PC-9 (cell line): ENCODE measurements at regions not wholly inside any gene's neighbourhood (a gene's known extent, or its start where the extent isn't known, plus 50 kb on each side); places are given as distances from the start of the nearest gene placed in this dataset.

ENCODE experiments used
- BruUV-seq: library from RNA; stranded (reverse); fragments of 400-500 nt; replicated peaks from 2 replicates; lab custom pipeline; 2021; lab: Mats Ljungman, UMichigan
- CTCF ChIA-PET: fragments of 300-600 bp; sonication (Branson Sonifier 250); formaldehyde crosslinking; loops from one replicate; lab custom pipeline; 2022; ENCODE audit warnings: antibody characterized with exemption; lab: Charles Lee
- POLR2A ChIA-PET: fragments of 300-600 bp; sonication (Branson Sonifier 250); formaldehyde crosslinking; loops from one replicate; lab custom pipeline; 2022; ENCODE audit warnings: antibody characterized with exemption; ENCODE audit not compliant: unreplicated experiment; lab: Charles Lee
- DNase-seq, 2 experiments: peaks; one replicate each; pipeline versions ENCODE4 v3.0.0 to v3.0.0-alpha.2; 2015 to 2022; ENCODE audit warnings: mixed read lengths in 1 of 2
- H2AFZ ChIP-seq: fragments of 200-600 bp; sonication (generic); 2 replicates; pipeline ENCODE4 v1.8.1; 2017; ENCODE audit warnings: antibody characterized with exemption
- H3F3A ChIP-seq: fragments of 200-600 bp; sonication (generic); 2 replicates; pipeline ENCODE4 v1.8.1; 2017; ENCODE audit warnings: antibody characterized with exemption, mild to moderate bottlenecking, low read depth; ENCODE audit not compliant: insufficient read depth
- H3K27ac ChIP-seq: fragments of 200-600 bp; sonication (generic); 2 replicates; pipeline ENCODE4 v1.6.1; 2016; ENCODE audit warnings: mixed run types
- H3K27me3 ChIP-seq: fragments of 200-600 bp; sonication (generic); 2 replicates; pipeline ENCODE4 v1.6.1; 2016; ENCODE audit warnings: low read depth, mixed run types; ENCODE audit not compliant: insufficient read depth
- H3K36me3 ChIP-seq: fragments of 200-600 bp; sonication (generic); 2 replicates; pipeline ENCODE4 v1.6.1; 2016; ENCODE audit warnings: low read depth, mixed run types
- H3K4me1 ChIP-seq: fragments of 200-600 bp; sonication (generic); replicated peaks from 2 replicates; pipeline ENCODE4 v1.6.1; 2016; ENCODE audit warnings: mixed run types; ENCODE audit not compliant: insufficient read depth
- H3K4me2 ChIP-seq: fragments of 200-600 bp; sonication (generic); 2 replicates; pipeline ENCODE4 v1.6.1; 2017; ENCODE audit warnings: mixed run types
- H3K4me3 ChIP-seq: fragments of 200-600 bp; sonication (generic); 2 replicates; pipeline ENCODE4 v1.6.1; 2016; ENCODE audit warnings: mixed run types
- H3K79me2 ChIP-seq: fragments of 200-600 bp; sonication (generic); 2 replicates; pipeline ENCODE4 v1.6.1; 2017; ENCODE audit warnings: low read depth, mixed run types
- H3K9me2 ChIP-seq: fragments of 200-600 bp; sonication (generic); 2 replicates; pipeline ENCODE4 v1.8.1; 2017; ENCODE audit warnings: mild to moderate bottlenecking; ENCODE audit not compliant: insufficient read depth
- H3K9me3 ChIP-seq: fragments of 200-600 bp; sonication (generic); 2 replicates; pipeline ENCODE4 v1.8.1; 2016; ENCODE audit warnings: low read depth; ENCODE audit not compliant: insufficient read depth
- H4K20me1 ChIP-seq: fragments of 200-600 bp; sonication (generic); 2 replicates; pipeline ENCODE4 v1.8.1; 2017; ENCODE audit not compliant: insufficient read depth
- CTCF ChIP-seq: fragments of 200-600 bp; sonication (generic); conservative IDR thresholded peaks from 2 replicates; pipeline ENCODE4 v1.6.1; 2017; ENCODE audit warnings: mixed run types, antibody characterized with exemption, mild to moderate bottlenecking, moderate library complexity
- EZH2 ChIP-seq: fragments of 200-600 bp; sonication (generic); IDR thresholded peaks from 2 replicates; pipeline ENCODE4 v1.8.0; 2017; ENCODE audit warnings: antibody characterized with exemption, low read depth
- intact Hi-C: fragments of 100-400 bp; cut with micrococcal nuclease; formaldehyde crosslinking; loops from one replicate; pipeline ENCODE4 v1.10.0; 2022; ENCODE audit not compliant: unreplicated experiment

GRCh38 chr5:164614707-164615106, 1109.3 kb downstream of the MAT2B start:
- no peaks in the 10 kb centered on the region for H4K20me1 ChIP-seq
- no peaks in the 10 kb centered on the region for H3K9me2 ChIP-seq
- POLR2A ChIA-PET = no interaction called here
- intact Hi-C loops = loop anchor here (1.0 kb wide), 1 partner anchor 16 kb away; no protein-coding TSS in a partner anchor
- H3K79me2 ChIP-seq = no peaks in the 10 kb centered on the region
- DNase-seq = no peak
- H3K4me1 ChIP-seq = no peaks in the 10 kb centered on the region
- no TSS peak for BruUV-seq
- H3K9me3 ChIP-seq = no peaks in the 10 kb centered on the region
- no peak overlapping the region for H3K4me3 ChIP-seq
- no peak overlapping the region for H2AFZ ChIP-seq
- no peaks in the 10 kb centered on the region for H3F3A ChIP-seq
- H3K36me3 ChIP-seq = no peaks in the 10 kb centered on the region
- CTCF ChIA-PET = no interaction called here
- H3K27me3 ChIP-seq = no peaks in the 10 kb centered on the region
- TF ChIP-seq CTCF (no peak), EZH2 (no peak)
- no peak overlapping the region for H3K4me2 ChIP-seq
- no peak overlapping the region for H3K27ac ChIP-seq

GRCh38 chr5:164617290-164617689, 1111.9 kb downstream of the MAT2B start:
- no TSS peak for BruUV-seq
- Histone ChIP-seq H3K9me2 (no peaks in the 10 kb centered on the region), H3K27me3 (no peaks in the 10 kb centered on the region), H3K9me3 (no peaks in the 10 kb centered on the region), H3K4me1 (no peaks in the 10 kb centered on the region), H3K27ac (no peak overlapping the region), H3K79me2 (no peaks in the 10 kb centered on the region), H4K20me1 (no peaks in the 10 kb centered on the region), H3F3A (no peaks in the 10 kb centered on the region), H3K4me3 (no peak overlapping the region), H3K36me3 (no peaks in the 10 kb centered on the region), H3K4me2 (no peak overlapping the region), H2AFZ (no peak overlapping the region)
- intact Hi-C loops = no loop called here
- POLR2A ChIA-PET = no interaction called here
- CTCF ChIA-PET = no interaction called here
- TF ChIP-seq CTCF = no peak
- no peak for TF ChIP-seq EZH2
- DNase-seq = no peak

- no peaks in the 10 kb centered on the region for H3K9me3 ChIP-seq
- DNase-seq = no peak
- H3K4me3 ChIP-seq = no peak overlapping the region
- H4K20me1 ChIP-seq = no peaks in the 10 kb centered on the region; the same call in 1 of the 2 replicates
- no peaks in the 10 kb centered on the region for H3F3A ChIP-seq
- no peak overlapping the region for H3K4me2 ChIP-seq
- H2AFZ ChIP-seq = no peak overlapping the region
- no TSS peak for BruUV-seq
- ChIA-PET POLR2A (no interaction called here), CTCF (no interaction called here)
- no peaks in the 10 kb centered on the region for H3K79me2 ChIP-seq
- no peak overlapping the region for H3K27ac ChIP-seq
- TF ChIP-seq EZH2 (no peak), CTCF (no peak)
- intact Hi-C loops = no loop called here
- no peaks in the 10 kb centered on the region for H3K4me1 ChIP-seq
- no peaks in the 10 kb centered on the region for H3K27me3 ChIP-seq
- no peaks in the 10 kb centered on the region for H3K36me3 ChIP-seq
- no peaks in the 10 kb centered on the region for H3K9me2 ChIP-seq
Observed at GRCh38 chr5:164627021-164627420, 1121.6 kb downstream of the MAT2B start.
